ENCODE measurements at regions not wholly inside any gene's neighbourhood (a gene's known extent, or its start where the extent isn't known, plus 50 kb on each side); places are given as distances from the start of the nearest gene placed in this dataset.

DNA sequence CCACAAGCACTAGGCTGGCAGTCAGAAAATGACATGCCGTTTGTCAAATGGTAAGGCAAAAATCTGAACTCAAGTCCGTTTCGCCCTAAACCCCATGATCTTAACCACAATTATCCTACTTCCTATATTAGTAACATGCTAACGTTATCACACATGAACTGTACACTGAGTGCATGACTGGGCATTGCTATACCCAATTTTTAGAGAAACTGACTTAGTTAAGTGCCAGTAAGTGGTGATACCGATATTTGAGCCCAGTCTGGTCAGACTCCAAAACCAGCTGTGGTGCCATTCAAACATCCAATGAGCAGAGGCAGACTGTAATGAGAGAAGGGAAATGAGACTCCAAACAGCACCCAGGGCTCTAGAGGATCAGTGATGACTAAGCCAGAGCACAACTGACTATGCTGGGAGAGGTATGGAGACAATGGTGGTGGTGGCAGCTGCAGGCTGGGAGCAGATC lies 311.7 kb upstream of the PKDCC start:
- DNase-seq, result peak; percentile 1

DNA sequence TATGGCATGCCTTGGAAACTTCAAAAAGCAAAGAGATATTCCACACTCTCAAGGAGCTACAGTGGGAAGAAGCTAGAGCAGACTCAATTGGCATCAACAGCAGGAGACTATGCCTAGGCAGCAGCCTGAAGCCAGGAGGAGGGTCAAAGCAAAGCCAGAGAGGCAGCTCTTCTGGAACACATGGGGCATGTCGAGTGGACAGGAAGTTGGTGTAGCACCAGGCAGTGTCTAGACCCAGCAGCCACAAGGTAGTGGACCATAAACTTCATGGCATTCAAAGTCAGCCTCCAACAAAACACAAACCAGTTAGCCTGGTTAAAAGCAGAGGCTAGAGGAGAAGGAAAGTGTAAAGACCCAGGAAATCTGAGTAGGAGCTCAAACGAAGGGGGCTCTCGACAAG lies 311.2 kb upstream of the PKDCC start:
- DNase-seq, result no peak

DNA sequence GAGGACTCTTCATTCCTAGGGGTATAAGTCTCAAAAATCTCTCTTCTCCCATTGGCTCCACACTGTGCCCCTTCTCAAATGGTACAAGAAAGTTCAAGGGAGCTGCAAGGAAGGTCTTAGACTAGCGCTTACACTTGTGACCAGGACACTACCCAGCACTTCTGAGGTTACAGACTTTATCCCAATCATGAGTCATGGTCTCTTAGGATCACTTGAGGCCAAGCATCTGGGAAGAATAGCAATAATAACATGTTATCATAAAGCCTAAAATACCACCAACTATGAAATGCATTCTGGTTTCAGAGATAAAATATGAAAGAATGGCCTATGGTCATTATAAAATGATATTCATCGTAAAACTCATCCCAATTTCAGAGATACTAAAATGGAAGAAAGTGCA lies 309.9 kb upstream of the PKDCC start:
- DNase-seq, result no peak

DNA sequence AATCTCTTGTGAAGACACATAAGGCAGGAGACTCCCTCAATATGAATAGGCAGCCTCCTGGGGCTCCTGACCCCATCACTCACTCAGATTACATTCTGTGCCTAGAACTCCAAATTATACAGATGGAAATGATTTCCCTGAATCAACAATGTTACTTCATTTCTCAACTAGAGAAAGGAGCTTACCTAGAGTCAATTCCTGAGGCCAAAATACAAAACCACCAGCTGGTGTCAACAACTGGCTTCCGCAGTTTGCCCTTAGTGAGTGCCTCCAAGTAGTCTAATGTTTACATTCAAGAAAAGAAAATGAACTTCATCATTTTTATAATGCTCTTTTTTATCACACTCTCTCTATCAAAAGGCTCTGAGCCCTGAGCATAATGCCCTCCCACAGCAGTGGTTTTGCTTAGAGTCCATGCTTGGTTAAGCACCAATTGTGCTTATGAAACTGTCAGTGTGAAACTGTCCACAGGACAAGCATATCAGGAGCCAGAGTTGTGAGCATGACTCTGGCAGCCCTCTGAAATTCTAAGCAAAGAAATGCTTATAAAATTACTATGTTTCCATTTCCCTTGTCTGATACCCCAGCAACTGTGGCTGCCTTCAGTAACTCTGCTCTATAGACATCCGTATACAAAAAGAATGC lies 305.7 kb upstream of the PKDCC start:
- DNase-seq, result no peak

DNA sequence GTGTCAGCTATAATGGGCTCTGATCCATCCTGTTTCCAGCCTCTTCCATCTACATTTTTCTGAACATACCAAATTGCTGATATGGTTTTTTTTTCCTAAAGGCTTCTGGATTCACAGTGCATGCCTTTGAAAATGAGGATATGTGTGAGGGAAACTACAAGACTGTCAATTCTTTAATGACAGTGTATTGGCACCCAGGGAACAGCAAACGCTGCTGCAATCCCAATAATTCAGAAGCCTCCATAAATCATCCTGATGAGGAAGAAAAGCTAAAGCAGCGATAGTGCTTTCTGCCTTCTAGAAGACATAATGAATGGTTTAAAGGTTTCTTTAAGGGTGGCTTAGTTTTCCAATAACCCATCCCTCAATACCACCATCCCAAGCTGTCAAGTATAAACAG lies 304.5 kb upstream of the PKDCC start:
- DNase-seq, result no peak

DNA sequence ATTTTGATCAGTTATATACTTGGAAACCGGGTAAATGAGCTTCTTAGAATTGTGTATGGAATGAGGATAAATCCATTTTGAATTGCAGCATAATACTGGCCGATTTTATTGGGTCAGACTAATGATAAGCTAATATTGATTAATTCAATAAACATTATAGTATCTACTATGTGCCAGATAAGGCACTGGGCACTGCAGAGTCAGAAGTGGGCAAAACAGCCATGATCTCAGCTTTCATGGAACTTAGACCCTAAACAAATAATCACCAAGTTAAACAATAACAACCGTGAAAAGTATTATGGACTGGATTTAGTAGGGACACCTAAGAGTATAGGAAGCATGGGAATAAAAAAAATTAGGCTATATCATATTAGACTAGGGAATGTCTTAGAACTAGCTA lies 297.0 kb upstream of the PKDCC start:
- DNase-seq, result no peak

DNA sequence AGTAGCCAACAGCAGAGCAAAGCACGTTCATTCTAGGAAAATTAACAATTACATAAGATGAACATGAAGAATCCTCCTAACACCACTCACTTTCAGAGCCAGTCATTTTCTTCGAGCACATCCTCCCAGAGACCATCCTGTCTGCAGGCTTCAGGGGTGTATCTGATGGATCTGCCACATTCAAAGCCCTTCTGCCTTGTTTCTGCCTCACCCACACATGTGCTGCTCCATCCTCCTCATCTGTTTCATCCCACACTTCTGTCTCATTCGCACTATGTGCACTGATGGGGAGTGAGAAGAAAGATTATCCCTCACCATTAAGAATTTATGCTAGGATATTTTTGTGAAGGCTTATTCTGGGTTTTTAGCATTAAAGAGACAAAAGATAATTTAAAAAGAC lies 287.9 kb upstream of the PKDCC start:
- no peak for DNase-seq

DNA sequence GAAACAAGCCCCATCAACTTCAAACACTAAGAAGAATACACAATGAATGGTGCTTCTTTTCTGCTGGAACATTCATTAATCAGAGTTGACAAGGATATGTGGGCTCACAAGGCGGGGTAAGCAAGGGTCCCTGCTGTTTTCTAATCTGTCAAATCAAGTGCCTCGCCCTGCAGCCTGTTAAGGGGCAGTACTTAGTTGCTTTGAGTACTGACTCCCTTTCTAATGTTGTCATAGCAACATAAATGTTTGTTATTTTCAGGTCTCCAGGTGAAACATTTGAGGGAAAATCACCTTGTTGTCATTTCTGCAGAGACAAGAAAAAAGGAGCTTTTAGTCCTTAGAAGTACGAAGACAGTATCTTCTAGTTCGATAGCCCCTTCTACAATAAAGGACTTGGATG lies 284.7 kb upstream of the PKDCC start:
- no peak for DNase-seq

DNA sequence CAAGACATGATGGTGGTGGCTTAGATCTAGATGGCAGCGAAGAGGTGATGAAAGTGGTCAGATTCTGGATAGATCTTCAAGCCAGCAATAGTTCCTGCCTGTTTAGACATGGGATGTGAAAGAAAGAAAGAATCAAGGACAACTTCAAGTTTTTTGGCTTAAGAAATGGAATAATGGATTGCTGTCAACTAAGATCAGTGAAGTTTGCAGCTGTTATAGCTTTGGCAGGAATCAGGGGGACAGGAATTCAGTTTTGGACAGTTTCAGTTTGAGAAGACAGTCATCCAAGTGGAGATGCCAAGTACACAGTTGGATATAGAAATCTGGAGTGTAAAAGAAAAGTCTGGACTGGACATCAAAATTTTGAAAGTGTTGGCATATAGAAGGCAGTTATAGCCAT lies 283.7 kb upstream of the PKDCC start:
- no peak for DNase-seq

DNA sequence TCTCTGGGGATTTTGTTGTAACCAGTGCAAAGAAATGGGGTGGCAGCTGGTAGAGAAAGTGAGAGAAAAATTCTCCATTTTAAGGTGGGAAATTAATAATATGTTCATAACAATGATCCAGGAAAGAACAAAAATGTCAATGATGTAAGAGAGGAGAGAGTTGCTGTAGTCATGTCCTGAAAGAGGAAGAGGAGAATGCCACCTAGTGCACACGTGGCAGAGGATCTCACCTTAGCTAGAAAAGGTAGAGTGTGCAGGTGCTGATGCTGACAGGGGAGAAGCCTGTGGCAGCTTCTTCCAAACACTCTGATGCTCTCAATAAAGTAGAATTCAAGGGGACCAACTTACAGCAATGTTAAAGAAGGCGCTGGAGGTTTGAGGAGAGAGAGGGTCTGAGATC lies 282.9 kb upstream of the PKDCC start:
- no peak for DNase-seq

DNA sequence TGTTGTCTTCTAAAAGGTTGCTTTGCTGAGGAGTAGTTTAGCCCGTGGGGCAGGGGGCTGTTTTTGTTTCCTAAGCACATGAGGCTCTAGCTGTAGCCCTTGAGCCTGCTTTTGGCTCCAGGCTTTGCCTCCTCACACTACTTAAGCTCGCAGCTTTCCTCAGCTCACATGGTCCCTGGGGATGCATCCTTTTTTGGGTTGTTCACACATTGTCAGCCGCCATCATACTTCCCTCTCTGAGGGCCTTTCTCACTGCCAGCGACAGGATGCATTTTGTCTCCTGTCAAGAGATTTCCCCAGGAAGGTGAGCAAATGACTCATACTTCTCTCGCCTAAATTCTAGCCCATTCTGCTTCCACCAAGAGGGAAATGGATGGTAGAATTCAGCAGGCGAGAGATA lies 279.5 kb upstream of the PKDCC start:
- no peak for DNase-seq

DNA sequence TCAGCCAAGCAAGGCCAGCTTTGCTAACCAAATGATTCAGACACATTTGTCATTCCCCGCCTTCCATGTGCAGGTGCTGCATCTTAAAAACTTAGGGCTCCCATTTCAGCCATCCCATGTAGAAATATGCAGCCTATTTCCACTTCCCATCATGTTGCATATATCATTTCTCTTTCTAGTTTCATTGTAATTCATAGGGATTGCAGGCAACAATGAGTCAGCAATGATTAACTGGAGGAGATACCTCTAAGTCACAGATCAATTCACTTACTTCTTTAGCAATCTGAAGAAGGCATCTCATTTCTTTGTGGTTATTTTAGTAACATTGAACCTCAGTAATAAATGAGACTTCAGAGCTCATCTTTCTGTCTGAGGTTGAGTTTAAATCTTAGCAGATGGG lies 276.1 kb upstream of the PKDCC start:
- no peak for DNase-seq

DNA sequence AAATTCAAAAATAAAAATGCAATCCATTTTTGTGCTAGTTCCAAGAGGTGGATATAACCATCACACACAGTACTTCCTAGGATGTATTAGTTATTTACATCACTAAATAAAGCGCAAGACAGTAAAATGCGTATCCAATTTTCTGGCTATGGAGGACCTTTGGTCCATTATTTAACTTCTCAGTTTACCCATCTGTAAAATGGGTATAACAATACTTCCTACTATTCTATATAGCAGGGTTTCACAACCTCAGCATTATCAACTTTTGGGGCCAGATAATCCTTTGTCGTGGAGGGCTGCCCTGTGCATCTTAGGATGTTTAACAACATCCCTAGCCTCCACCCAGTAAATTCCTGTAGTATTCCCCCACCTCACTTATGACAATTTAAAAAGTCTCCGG lies 275.1 kb upstream of the PKDCC start:
- DNase-seq, result no peak

DNA sequence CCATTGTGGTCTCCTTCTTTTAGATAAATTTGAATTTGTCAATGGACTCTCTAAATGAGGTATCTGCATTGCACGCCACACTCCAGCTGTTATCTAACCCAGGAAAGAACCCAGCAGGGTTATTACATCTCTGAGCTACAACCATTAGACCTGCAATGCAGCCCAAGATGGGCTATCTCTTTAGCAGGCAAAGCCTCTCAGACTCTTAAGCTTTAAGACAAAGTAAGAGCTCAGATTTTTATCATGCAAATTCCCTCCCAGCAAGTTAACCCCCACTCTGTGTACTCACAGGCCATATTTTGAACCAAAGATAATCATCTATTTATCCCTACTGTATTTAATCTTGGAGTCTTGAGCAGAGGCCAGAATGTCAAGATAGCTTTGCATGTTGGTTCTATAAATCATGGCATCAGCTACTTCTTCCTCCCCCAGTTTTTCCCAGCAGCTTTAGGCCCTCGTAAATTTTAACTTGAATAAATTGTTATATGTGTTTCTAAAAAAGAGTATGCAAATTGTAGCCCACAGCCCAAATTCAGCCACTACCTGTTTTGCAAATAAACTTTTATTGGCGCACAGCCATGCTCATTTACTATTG lies 273.7 kb upstream of the PKDCC start:
- no peak for DNase-seq

DNA sequence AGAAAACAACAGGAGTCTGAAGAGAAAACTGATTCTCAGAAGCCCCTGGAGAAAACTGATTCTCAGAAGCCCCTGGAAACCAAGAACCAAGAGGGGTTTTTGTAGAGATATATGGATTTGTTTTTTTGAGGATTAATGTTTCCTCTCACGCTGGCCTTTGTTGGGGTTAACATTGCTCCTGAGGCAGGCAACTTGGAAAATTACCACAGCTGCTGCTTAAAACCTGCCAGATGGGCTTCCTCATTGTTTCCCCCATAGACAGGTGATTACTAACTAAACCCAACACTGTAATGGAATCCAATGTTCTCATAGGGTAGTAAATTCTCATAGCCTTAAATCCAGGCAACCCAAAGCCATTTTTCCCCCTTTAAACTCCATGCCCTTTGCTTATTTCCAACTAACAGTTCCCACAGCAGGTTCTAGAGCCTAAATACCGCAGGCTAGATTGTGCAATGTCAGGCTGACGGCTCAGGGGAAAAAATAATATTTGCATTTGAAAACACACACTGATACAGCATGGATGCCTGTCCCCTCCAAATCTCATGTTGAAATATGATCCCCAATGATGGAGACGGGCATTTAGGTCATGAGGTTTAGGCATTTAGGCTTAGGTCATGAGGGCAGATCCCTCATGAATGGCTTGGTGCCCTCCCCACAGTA lies 272.3 kb upstream of the PKDCC start:
- DNase-seq, result no peak

DNA sequence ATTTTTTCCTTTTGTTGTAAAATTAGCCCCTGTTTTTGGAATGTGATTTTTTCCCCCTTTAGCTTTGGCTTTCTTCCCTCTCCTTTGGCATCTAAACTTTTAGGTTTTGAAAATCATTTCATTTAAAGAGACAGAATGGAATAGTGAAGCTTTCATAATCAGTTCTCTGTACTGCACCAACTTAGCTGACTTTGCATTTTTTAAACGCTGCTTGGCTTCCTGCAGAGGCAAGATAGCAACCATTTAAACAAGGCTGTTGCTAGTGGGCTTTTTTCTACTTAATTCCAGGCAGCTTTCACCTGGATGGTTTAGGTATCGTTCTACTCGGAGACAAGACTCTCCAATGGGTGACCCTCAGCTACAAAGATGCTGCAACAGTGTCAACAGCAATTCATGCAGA lies 267.9 kb upstream of the PKDCC start:
- no peak for DNase-seq

DNA sequence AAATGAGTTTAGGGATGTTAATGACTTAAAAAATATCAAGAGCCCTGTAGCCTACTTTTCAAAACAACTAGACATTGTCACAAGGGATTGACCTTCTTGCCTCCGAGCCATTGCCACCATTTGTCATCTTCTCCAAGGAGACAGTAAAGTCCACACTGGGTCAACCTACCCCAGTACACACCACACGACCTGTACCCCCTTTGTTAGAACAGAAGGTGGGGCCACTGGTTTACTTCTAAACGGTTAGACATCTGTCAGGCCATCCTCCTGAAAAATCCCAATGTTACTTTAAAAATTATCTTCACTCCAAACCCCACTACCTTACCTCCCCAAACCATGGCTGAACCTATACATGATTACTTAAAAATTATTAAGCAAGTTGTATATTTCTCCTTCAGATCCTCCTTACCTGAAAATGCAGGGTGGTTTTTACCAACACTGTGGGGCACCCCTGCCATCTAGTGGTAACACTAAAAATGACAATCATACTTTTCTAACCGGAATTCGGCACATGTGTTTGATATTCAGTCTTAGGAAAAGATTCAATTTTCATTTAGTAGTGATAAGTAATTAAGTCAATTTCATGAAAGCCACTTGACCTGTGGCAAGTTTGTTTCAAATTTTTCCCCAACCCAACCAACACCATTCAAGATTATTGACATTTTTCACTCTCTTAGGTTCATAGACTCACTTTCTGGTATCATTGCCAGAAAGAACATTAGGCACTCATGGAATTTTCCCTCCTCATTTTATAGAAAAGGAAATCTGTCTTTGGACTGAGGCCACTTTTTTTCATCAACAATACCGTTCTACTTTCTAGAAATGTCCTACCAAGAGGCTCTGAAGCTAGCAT lies 265.3 kb upstream of the PKDCC start:
- peak; percentile 47 for DNase-seq

DNA sequence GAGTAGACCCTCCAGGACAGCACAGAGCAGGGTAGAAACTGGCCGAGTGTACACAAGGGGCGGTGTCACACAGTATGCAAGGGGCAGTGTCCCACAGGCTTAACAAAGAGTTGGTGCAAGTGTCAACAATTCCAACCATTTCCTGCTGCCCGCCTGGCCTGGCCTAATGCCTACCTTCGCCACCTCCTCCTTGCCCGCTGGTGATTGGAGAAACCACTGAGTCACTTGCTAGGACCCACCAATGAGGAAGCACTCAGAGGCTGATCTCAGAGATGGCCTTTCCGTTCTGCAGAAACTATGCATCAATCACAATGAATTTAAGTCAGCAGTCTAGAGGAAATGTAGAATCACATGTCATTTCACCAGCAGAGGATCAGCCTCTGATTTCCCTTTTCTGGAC lies 263.3 kb upstream of the PKDCC start:
- DNase-seq, result no peak

DNA sequence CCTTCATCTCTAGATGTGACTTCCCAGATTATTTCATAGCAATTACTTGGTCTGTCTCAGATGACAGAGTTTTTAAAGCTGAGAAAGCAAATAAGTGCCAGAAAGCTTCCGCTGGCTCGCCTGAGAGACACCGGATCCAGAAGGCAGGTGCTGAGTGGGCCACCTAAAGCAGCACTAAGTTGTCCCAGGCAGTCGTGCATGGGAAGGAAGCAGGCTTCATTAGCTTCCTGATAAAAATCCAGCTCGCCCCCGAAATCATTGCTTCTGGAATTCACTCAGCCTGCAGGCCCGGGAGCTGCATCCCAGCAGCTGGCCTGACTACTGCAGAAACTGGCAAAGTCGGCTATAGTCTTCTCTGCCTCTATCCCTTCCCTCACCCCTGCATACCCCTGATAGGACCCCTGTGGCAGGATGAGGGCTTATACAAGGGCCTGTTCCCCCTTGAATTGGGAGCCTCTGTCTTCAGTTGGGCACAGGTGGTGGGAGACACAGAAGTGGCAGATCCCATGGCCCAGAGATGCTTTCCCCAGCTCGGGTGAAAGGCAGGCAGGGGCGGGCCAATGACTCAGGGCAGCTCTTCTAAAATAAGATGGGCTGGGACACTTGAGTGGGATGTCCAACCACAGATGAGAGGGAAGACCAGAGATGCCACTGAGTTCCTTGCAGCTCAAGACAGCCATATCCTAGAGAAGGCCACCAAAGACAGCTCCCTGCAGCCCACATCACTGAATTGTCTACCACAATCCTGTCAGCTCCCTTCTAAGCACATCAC lies 262.4 kb upstream of the PKDCC start:
- no peak for DNase-seq

DNA sequence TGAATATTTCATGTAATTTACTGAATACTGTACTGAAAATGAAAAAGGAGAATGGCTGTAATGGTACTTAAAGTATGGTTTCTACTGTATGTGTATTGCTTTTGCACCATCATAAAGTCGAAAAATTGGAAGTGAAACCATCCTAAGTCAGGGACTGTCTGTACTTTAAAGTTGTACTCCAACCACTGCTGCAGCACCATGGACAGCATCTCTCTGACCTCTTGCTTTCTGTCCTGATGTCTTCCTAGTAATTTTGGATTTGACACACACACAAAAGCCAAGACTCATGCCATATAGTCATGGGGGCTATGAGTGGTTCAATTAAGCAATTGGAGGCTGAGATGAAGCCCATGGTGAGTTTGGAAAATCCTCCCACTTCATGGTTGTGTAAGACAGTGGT lies 256.3 kb upstream of the PKDCC start:
- peak; percentile 3 for DNase-seq

DNA sequence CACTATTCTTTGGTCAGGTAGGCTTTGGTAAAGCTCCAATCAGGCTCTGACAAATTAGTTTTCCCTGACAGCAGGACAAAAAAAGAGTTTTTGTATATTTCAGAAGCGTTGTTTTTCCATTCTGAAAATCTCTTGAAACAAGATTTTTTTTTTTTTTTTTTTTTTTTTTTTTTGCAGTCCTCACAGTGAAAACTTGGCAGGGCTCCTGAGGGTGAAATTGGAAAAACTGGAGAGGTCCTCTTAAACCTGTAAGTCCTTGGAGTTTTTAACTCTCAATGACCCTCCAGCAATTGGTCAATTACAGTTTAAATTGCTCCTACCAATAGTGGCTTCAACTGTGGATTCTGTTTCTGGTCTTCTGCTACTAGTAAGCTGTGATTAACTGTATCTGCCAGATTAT lies 244.5 kb upstream of the PKDCC start:
- DNase-seq, result no peak

DNA sequence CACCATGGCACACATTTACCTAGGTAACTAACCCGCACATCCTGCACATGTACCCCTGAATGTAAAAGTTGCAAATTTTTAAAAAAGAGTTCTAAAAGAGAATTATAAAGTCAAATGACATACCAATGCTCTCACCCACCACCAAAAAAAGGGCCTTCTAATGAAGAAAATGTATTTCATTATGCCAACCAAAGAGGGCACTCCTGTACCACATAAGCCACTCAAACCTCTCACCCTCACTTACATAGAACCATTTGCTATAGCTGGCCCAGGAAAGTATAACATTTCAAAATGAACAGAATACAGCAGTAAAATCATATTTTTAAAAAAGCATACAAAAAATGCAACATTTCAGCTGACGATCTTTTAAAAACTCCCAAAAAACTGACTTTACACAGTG lies 241.5 kb upstream of the PKDCC start:
- no peak for DNase-seq

DNA sequence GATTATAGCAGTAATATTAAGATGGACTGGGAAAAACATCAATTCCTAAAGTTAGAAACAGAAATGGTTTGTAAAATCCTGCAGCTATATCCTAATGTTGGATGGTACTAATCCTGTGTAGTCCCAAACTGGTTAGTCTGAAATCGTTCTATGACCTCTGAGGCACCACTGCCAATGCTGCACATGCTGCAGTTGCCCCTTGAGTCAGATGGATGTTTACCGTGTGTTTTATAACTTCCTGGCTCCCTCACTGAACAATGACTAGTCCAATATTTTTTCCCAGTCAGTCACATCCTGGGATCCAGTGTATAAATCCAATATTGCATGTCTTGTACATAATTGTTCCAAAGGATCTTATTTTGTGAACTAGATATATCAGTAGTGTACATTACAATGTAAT lies 226.7 kb upstream of the PKDCC start:
- DNase-seq, result no peak

Data from activated CD4-positive, alpha-beta T cell treated with anti-CD3 and anti-CD28 coated beads, Interleukin-2, Interleukin-6, amounts not matched to agents 100 ng/mL and 50 ng/mL, durations not matched to agents 16 hours and 8 hours (primary cell).